ENCODE measurements at regions not wholly inside any gene's neighbourhood (a gene's known extent, or its start where the extent isn't known, plus 50 kb on each side); places are given as distances from the start of the nearest gene placed in this dataset.

GRCh38 chr7:125241548-125241947 is 311.9 kb upstream of the POT1 start:
- Histone ChIP-seq H3K36me3 (ENCODE audit: low read depth) (no peaks in the 10 kb centered on the region), H3K9me3 (ENCODE audit: severe bottlenecking) (no peaks in the 10 kb centered on the region), H3K27me3 (ENCODE audit: insufficient read depth, poor library complexity, severe bottlenecking) (no peaks in the 10 kb centered on the region), H3K4me3 (ENCODE audit: severe bottlenecking) (no peak overlapping the region), H3K4me1 (ENCODE audit: insufficient read depth, poor library complexity, severe bottlenecking) (no peaks in the 10 kb centered on the region), H3K27ac (ENCODE audit: poor library complexity, severe bottlenecking) (no peak overlapping the region)
- DNase-seq (ENCODE audit: low spot score) = no peak
- no peak for ATAC-seq (ENCODE audit: low read depth)
- TF ChIP-seq CTCF (IDR thresholded peaks at IDR 0.05; ENCODE audit: poor library complexity, severe bottlenecking) = no peak

GRCh38 chr7:125222596-125222995 is 293.0 kb upstream of the POT1 start:
- no peak for TF ChIP-seq CTCF (IDR thresholded peaks at IDR 0.05; ENCODE audit: poor library complexity, severe bottlenecking)
- Histone ChIP-seq H3K4me3 (ENCODE audit: severe bottlenecking) (no peak overlapping the region), H3K36me3 (ENCODE audit: low read depth) (no peaks in the 10 kb centered on the region), H3K27me3 (ENCODE audit: insufficient read depth, poor library complexity, severe bottlenecking) (no peaks in the 10 kb centered on the region), H3K27ac (ENCODE audit: poor library complexity, severe bottlenecking) (no peak overlapping the region), H3K9me3 (ENCODE audit: severe bottlenecking) (no peaks in the 10 kb centered on the region), H3K4me1 (ENCODE audit: insufficient read depth, poor library complexity, severe bottlenecking) (no peaks in the 10 kb centered on the region)
- no peak for DNase-seq (ENCODE audit: low spot score)
- no peak for ATAC-seq (ENCODE audit: low read depth)

GRCh38 chr7:125218076-125218475 is 288.5 kb upstream of the POT1 start:
- no peaks in the 10 kb centered on the region for H3K27me3 ChIP-seq (ENCODE audit: insufficient read depth, poor library complexity, severe bottlenecking)
- ATAC-seq (ENCODE audit: low read depth) (no peak), DNase-seq (ENCODE audit: low spot score) (no peak)
- H3K4me1 ChIP-seq (ENCODE audit: insufficient read depth, poor library complexity, severe bottlenecking) = no peaks in the 10 kb centered on the region
- H3K9me3 ChIP-seq (ENCODE audit: severe bottlenecking) = no peaks in the 10 kb centered on the region
- H3K27ac ChIP-seq (ENCODE audit: poor library complexity, severe bottlenecking) = no peak overlapping the region
- H3K4me3 ChIP-seq (ENCODE audit: severe bottlenecking) = no peak overlapping the region
- no peaks in the 10 kb centered on the region for H3K36me3 ChIP-seq (ENCODE audit: low read depth)
- no peak for TF ChIP-seq CTCF (IDR thresholded peaks at IDR 0.05; ENCODE audit: poor library complexity, severe bottlenecking)

DNA sequence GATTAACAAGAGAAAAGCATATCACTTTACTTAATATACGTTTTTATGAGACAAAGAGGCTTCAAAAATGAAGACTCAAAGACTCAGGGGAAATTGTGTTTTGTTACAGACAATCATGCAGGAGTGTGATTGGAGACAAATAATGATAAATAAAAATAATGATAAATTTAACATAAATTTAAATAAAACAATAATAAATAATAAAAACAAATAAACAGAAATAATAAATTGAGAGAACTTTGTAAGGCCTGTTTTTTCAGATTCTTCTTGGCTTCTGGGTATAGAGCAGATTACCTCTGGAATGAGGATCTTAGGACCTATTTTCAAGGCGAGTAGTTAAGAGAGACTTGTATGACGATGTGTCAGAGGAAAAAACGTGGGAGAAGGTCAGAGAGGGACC is 271.4 kb upstream of the POT1 start:
- Histone ChIP-seq H3K36me3 (ENCODE audit: low read depth) (no peaks in the 10 kb centered on the region), H3K9me3 (ENCODE audit: severe bottlenecking) (no peaks in the 10 kb centered on the region), H3K4me1 (ENCODE audit: insufficient read depth, poor library complexity, severe bottlenecking) (no peaks in the 10 kb centered on the region), H3K27me3 (ENCODE audit: insufficient read depth, poor library complexity, severe bottlenecking) (no peaks in the 10 kb centered on the region), H3K27ac (ENCODE audit: poor library complexity, severe bottlenecking) (no peak overlapping the region), H3K4me3 (ENCODE audit: severe bottlenecking) (no peak overlapping the region)
- no peak for TF ChIP-seq CTCF (IDR thresholded peaks at IDR 0.05; ENCODE audit: poor library complexity, severe bottlenecking)
- ATAC-seq (ENCODE audit: low read depth) = no peak
- DNase-seq (ENCODE audit: low spot score) = no peak

GRCh38 chr7:125197731-125198393 is 268.2 kb upstream of the POT1 start:
- no peaks in the 10 kb centered on the region for H3K9me3 ChIP-seq (ENCODE audit: severe bottlenecking)
- no peak for DNase-seq (ENCODE audit: low spot score)
- no peak overlapping the region for H3K4me3 ChIP-seq (ENCODE audit: severe bottlenecking)
- H3K27me3 ChIP-seq (ENCODE audit: insufficient read depth, poor library complexity, severe bottlenecking) = no peaks in the 10 kb centered on the region
- no peaks in the 10 kb centered on the region for H3K4me1 ChIP-seq (ENCODE audit: insufficient read depth, poor library complexity, severe bottlenecking)
- TF ChIP-seq CTCF (IDR thresholded peaks at IDR 0.05; ENCODE audit: poor library complexity, severe bottlenecking) = no peak
- no peak overlapping the region for H3K27ac ChIP-seq (ENCODE audit: poor library complexity, severe bottlenecking)
- H3K36me3 ChIP-seq (ENCODE audit: low read depth) = no peaks in the 10 kb centered on the region
- ATAC-seq (ENCODE audit: low read depth) = no peak
